MM.1S (cell line): ENCODE measurements at regions not wholly inside any gene's neighbourhood (a gene's known extent, or its start where the extent isn't known, plus 50 kb on each side); places are given as distances from the start of the nearest gene placed in this dataset.
"Not testable (repeated sequence)": the region's sequence is repeated elsewhere in the genome, so short reads cannot be mapped to it uniquely, and the experiment has no call there.

ENCODE experiments used
- DNase-seq: peaks from one replicate; pipeline ENCODE4 v3.0.0-alpha.2; 2015
- H2AFZ ChIP-seq: fragments of 300-600 bp; sonication (generic); 2 replicates; pipeline ENCODE4 v1.6.0; 2016; ENCODE audit warnings: antibody characterized with exemption, low read length
- H3F3A ChIP-seq: fragments of 300-600 bp; sonication (generic); 2 replicates; pipeline ENCODE4 v1.6.1; 2016; ENCODE audit warnings: mild to moderate bottlenecking, antibody characterized with exemption, low read length, moderate library complexity, mixed read lengths; ENCODE audit not compliant: insufficient read depth
- H3K27ac ChIP-seq: fragments of 300-600 bp; sonication (generic); 2 replicates; pipeline ENCODE4 v1.5.1; 2016; ENCODE audit warnings: mild to moderate bottlenecking, low read length
- H3K27me3 ChIP-seq: fragments of 300-600 bp; sonication (generic); replicated peaks from 2 replicates; pipeline ENCODE4 v1.6.0; 2016; ENCODE audit warnings: low read length; ENCODE audit not compliant: insufficient read depth
- H3K36me3 ChIP-seq: fragments of 300-600 bp; sonication (generic); replicated peaks from 2 replicates; pipeline ENCODE4 v1.6.1; 2016; ENCODE audit warnings: mild to moderate bottlenecking, low read length, mixed read lengths; ENCODE audit not compliant: insufficient read depth
- H3K4me1 ChIP-seq: fragments of 300-600 bp; sonication (generic); 2 replicates; pipeline ENCODE4 v1.6.1; 2016; ENCODE audit warnings: low read length, mixed read lengths
- H3K4me2 ChIP-seq: fragments of 300-600 bp; sonication (generic); 2 replicates; pipeline ENCODE4 v1.6.0; 2016; ENCODE audit warnings: low read depth, low read length
- H3K4me3 ChIP-seq: fragments of 300-600 bp; sonication (generic); 2 replicates; pipeline ENCODE4 v1.5.1; 2016; ENCODE audit warnings: low read length, mixed read lengths
- H3K79me2 ChIP-seq: fragments of 300-600 bp; sonication (generic); 2 replicates; pipeline ENCODE4 v1.6.1; 2016; ENCODE audit warnings: mixed run types, low read length, mixed read lengths
- H3K9ac ChIP-seq: fragments of 300-600 bp; sonication (generic); 2 replicates; pipeline ENCODE4 v1.6.1; 2016; ENCODE audit warnings: low read length, mixed read lengths
- H3K9me2 ChIP-seq: fragments of 300-600 bp; sonication (generic); replicated peaks from 2 replicates; pipeline ENCODE4 v1.6.1; 2016; ENCODE audit warnings: mild to moderate bottlenecking, low read length, mixed read lengths; ENCODE audit not compliant: insufficient read depth
- H3K9me3 ChIP-seq: fragments of 300-600 bp; sonication (generic); replicated peaks from 2 replicates; pipeline ENCODE4 v1.6.1; 2016; ENCODE audit warnings: mild to moderate bottlenecking, low read length, mixed read lengths; ENCODE audit not compliant: insufficient read depth
- H4K20me1 ChIP-seq: fragments of 300-600 bp; sonication (generic); 2 replicates; pipeline ENCODE4 v1.6.1; 2016; ENCODE audit warnings: mild to moderate bottlenecking, low read length, moderate library complexity, mixed read lengths; ENCODE audit not compliant: insufficient read depth
- CTCF ChIP-seq: fragments of 300-600 bp; sonication (generic); IDR thresholded peaks from 2 replicates; pipeline ENCODE4 v1.5.1; 2016; ENCODE audit warnings: antibody characterized with exemption, low read length, mixed read lengths
- EZH2 ChIP-seq: fragments of 300-600 bp; sonication (generic); optimal IDR thresholded peaks from 2 replicates; pipeline ENCODE3; 2017; ENCODE audit warnings: low read depth, mild to moderate bottlenecking, antibody characterized with exemption, low read length, mixed read lengths
- EZH2phosphoT487 ChIP-seq: fragments of 300-600 bp; sonication (generic); IDR thresholded peaks from 2 replicates; pipeline ENCODE4 v1.6.1; 2018; ENCODE audit warnings: antibody characterized with exemption, low read length

DNA sequence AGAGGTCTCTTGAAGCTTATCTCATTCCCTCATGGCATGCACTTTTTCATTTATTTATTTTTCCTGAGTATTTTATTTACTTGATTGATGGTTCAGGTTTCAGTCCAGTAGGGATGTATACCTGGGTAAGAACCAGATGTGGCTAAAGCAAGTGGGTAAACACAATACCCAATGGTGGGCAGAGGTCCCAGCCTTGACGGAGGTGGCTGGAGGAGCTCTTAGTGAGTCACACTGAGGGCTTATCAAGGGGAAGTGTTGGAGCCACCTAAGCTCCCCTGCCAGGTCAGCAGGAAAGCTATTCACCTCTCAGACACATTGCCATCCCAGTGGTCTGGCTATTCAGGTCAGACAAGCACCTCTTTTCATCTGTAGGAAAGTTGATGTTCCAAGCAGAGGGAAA, 236.2 kb upstream of the MAGEB16 start:
- no peak for DNase-seq
- H4K20me1 ChIP-seq, result no peaks in the 10 kb centered on the region
- no peak overlapping the region for H3K4me3 ChIP-seq
- no peaks in the 10 kb centered on the region for H3K36me3 ChIP-seq
- no peak overlapping the region for H2AFZ ChIP-seq
- no peaks in the 10 kb centered on the region for H3K27me3 ChIP-seq
- no peaks in the 10 kb centered on the region for H3K4me1 ChIP-seq
- H3K4me2 ChIP-seq, result no peak overlapping the region
- H3K9me2 ChIP-seq, result no peaks in the 10 kb centered on the region
- H3F3A ChIP-seq, result no peaks in the 10 kb centered on the region
- no peaks in the 10 kb centered on the region for H3K9me3 ChIP-seq
- no peak overlapping the region for H3K27ac ChIP-seq
- H3K9ac ChIP-seq, result no peak overlapping the region
- TF ChIP-seq CTCF (no peak), EZH2 (no peak), EZH2phosphoT487 (no peak)
- no peaks in the 10 kb centered on the region for H3K79me2 ChIP-seq

DNA sequence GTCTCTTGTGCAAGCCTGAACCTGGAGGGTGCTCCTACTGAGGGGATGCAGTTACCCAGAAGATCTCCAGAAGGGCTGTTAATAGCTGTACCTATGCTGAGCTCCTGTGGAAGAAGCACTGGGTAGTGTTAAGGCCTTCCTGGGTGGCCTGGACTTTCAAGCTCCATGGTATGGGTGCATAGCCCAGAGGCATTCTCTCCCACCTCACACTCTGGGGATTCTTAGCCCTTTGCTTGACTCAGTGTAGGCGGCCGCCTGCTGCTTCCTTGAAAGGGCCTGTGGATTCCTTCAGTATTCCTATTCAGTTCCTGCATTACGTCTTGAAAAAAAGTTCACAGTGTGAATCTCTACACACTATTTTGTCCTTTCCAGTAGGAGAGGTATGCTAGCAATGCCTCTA, 235.7 kb upstream of the MAGEB16 start:
- TF ChIP-seq EZH2 (no peak), CTCF (no peak), EZH2phosphoT487 (no peak)
- Histone ChIP-seq H3K4me3 (no peak overlapping the region), H3K4me1 (no peaks in the 10 kb centered on the region), H2AFZ (no peak overlapping the region), H3K36me3 (no peaks in the 10 kb centered on the region), H3K9me2 (no peaks in the 10 kb centered on the region), H4K20me1 (no peaks in the 10 kb centered on the region), H3K79me2 (no peaks in the 10 kb centered on the region), H3K9me3 (no peaks in the 10 kb centered on the region), H3K4me2 (no peak overlapping the region), H3F3A (no peaks in the 10 kb centered on the region), H3K9ac (no peak overlapping the region), H3K27ac (no peak overlapping the region), H3K27me3 (no peaks in the 10 kb centered on the region)
- DNase-seq, result no peak

DNA sequence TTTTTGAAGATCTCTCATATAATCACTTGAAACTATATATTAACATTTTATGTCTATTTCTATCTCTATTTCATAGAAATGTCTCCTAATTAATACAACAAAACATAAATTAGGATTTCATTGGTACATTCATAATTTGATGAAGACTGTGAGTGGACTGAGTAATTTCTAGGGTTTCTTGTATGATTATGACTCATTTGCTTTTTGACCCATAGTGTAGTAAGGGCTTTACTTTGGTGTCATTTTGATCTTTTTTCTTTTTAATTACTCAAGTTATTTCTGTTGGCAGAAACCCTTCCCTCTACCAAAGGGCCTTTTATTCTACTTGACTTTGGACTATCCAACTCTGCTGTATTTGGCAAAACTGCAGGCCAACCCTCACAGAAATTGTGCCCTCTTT, 207.9 kb upstream of the MAGEB16 start:
- no peak for DNase-seq
- Histone ChIP-seq H3K27me3 (no peaks in the 10 kb centered on the region), H3K4me3 (no peak overlapping the region), H3K4me2 (no peak overlapping the region), H3K9ac (no peak overlapping the region), H3F3A (no peaks in the 10 kb centered on the region), H3K27ac (no peak overlapping the region), H3K9me2 (no peaks in the 10 kb centered on the region), H2AFZ (no peak overlapping the region), H3K4me1 (no peaks in the 10 kb centered on the region), H3K79me2 (no peaks in the 10 kb centered on the region), H3K9me3 (no peaks in the 10 kb centered on the region), H4K20me1 (no peaks in the 10 kb centered on the region), H3K36me3 (no peaks in the 10 kb centered on the region)
- TF ChIP-seq EZH2 (no peak), EZH2phosphoT487 (no peak), CTCF (no peak)

GRCh38 chrX:35611562-35611961, 186.6 kb upstream of the MAGEB16 start:
- H3K4me1 ChIP-seq, DNase-seq, H3F3A ChIP-seq, H3K4me3 ChIP-seq, H3K79me2 ChIP-seq, H3K27me3 ChIP-seq, H3K27ac ChIP-seq, H3K9me2 ChIP-seq, H3K36me3 ChIP-seq, H3K4me2 ChIP-seq, H3K9me3 ChIP-seq, H3K9ac ChIP-seq, H2AFZ ChIP-seq, H4K20me1 ChIP-seq: not testable (repeated sequence)
